ENCODE measurements at regions not wholly inside any gene's neighbourhood (a gene's known extent, or its start where the extent isn't known, plus 50 kb on each side); places are given as distances from the start of the nearest gene placed in this dataset.

- TF ChIP-seq CTCF (IDR thresholded peaks at IDR 0.05) (no peak), EP300 (IDR thresholded peaks at IDR 0.05) (no peak), POLR2A (IDR thresholded peaks at IDR 0.05) (no peak)
Measured at GRCh38 chr4:125420526-125420925, 105.8 kb downstream of the FAT4 start.
